ENCODE measurements at regions not wholly inside any gene's neighbourhood (a gene's known extent, or its start where the extent isn't known, plus 50 kb on each side); places are given as distances from the start of the nearest gene placed in this dataset.
A peak's percentile ranks its signal among the peaks of the same experiment; 100 is the strongest.

DNA sequence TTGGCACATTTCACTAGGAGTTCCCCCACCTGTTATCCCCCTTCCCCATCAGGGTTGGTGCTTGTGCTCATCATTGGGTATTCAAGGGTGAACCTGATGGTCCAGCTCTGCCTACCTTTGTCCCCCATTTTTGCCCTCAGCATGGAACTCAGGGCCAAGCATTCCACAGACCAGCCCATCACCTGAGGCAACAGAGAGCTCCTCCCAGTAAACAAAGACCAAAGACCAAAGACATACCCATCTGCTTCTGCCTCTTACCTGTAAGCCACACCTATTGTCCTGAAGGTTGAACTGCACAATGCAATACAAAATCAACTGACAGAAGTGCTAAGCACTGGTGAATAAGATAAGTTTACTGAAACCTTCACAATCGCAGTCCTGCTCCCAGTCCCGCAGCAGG lies 237.5 kb downstream of the PAPSS1 start:
- Histone ChIP-seq H3K27me3 (no peaks in the 10 kb centered on the region), H3K4me3 (no peak overlapping the region), H3K9me3 (ENCODE audit: low read depth) (no peaks in the 10 kb centered on the region), H3K36me3 (no peaks in the 10 kb centered on the region), H3K27ac (no peak overlapping the region), H3K4me1 (ENCODE audit: low read depth) (no peaks in the 10 kb centered on the region)
- no peak for DNase-seq (ENCODE audit: low read depth in 1 of 2, low spot score in 1 of 2)
- TF ChIP-seq, protein P1, sequence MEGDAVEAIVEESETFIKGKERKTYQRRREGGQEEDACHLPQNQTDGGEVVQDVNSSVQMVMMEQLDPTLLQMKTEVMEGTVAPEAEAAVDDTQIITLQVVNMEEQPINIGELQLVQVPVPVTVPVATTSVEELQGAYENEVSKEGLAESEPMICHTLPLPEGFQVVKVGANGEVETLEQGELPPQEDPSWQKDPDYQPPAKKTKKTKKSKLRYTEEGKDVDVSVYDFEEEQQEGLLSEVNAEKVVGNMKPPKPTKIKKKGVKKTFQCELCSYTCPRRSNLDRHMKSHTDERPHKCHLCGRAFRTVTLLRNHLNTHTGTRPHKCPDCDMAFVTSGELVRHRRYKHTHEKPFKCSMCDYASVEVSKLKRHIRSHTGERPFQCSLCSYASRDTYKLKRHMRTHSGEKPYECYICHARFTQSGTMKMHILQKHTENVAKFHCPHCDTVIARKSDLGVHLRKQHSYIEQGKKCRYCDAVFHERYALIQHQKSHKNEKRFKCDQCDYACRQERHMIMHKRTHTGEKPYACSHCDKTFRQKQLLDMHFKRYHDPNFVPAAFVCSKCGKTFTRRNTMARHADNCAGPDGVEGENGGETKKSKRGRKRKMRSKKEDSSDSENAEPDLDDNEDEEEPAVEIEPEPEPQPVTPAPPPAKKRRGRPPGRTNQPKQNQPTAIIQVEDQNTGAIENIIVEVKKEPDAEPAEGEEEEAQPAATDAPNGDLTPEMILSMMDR (IDR thresholded peaks at IDR 0.05; ENCODE audit: low read depth, low read length) = no peak

DNA sequence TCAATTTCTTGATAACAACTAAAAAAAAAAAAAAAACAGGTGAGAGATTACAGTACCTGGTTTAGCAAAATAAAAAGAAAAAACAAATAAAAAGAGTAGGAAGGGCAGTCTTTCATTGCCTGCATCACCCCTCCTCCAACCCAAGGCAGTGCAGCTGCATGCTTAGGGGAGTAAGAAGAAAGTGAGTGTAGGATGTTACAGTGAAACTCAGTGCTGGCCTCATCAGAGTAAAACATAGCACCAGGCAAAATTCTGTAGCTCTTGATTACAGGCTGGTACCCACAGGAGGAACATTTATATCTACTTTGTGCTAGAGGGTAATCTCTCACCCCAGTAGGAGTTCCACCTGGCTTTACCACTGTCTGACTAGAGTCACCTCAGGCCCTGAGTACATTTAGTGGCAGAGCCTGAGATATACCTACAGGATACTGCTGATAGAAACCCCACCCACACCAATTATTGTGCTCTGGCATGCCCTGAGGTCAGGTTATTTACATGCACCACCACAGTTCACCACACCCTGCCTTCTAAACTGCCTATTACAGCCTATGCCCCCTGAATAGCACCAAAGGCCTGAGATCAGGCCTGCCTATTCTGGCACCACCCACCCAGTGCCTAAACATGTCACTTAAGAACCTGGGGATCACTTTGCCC lies 241.6 kb downstream of the PAPSS1 start:
- no peak overlapping the region for H3K4me3 ChIP-seq
- DNase-seq (ENCODE audit: low read depth in 1 of 2, low spot score in 1 of 2) = no peak

DNA sequence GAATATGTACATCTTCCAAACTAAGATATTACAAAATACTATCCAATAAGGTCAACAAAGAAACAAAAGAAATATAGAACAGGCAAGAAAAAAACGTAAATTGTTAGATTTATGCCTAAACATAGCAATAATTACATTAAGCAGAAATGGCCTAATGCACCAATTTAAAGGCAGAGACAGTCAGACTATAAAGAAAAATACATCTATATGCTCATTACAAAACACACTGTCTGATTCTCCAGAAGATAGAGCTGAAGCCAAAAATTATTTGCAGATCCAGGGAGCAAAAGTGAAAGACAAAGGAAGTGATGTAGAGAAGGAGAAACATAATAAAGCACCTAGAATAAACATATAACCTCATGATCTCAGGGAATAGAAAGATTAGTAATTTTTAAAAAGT lies 246.9 kb downstream of the PAPSS1 start:
- no peaks in the 10 kb centered on the region for H3K27me3 ChIP-seq
- no peaks in the 10 kb centered on the region for H3K36me3 ChIP-seq
- H3K9me3 ChIP-seq (ENCODE audit: low read depth) = no peaks in the 10 kb centered on the region
- no peak overlapping the region for H3K27ac ChIP-seq
- TF ChIP-seq, protein P1 (IDR thresholded peaks at IDR 0.05; ENCODE audit: low read depth, low read length) = no peak
- H3K4me3 ChIP-seq = no peak overlapping the region
- no peaks in the 10 kb centered on the region for H3K4me1 ChIP-seq (ENCODE audit: low read depth)
- DNase-seq (ENCODE audit: low read depth in 1 of 2, low spot score in 1 of 2) = no peak

More for the DNA sequence above, 241.6 kb downstream of the PAPSS1 start:
- TF ChIP-seq, protein P1 (IDR thresholded peaks at IDR 0.05; ENCODE audit: low read depth, low read length) = no peak
- no peak overlapping the region for H3K27ac ChIP-seq
- H3K36me3 ChIP-seq = no peaks in the 10 kb centered on the region
- H3K9me3 ChIP-seq (ENCODE audit: low read depth) = no peaks in the 10 kb centered on the region
- no peaks in the 10 kb centered on the region for H3K4me1 ChIP-seq (ENCODE audit: low read depth)
- H3K27me3 ChIP-seq = no peaks in the 10 kb centered on the region

DNA sequence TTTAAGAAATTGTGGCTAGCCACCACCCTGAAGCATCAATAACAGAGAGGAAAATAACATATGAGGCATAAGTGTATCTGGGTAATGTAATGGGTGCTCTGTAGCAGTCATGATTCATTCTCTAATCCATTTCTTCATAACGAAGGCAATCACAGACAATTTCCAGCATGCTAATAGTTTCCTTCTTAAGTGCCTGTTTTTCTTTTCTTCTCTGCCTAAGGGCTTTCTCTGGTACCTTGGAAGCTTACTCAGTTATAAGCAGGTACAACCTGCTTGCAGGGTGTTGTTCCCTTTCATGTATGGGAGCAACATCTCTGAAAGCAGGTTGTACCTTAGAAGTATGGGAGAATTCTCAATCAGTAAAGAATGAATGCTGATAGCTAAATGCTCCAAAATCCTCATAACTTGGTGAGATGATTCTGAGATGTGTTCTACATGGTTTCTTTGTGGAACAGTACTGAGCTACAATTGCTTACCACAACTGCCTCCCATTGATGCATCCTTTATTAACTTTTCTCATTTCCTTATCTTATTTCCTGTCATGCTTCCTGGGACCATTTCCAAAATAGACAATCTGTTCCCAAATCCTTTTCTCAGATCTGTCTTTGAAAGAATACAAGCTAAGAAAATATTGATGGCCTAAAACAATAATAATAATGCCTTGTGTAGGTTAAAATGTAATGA lies 247.6 kb downstream of the PAPSS1 start:
- DNase-seq (ENCODE audit: low read depth in 1 of 2, low spot score in 1 of 2) = peak in 1 of 2 donors; percentile 6
- TF ChIP-seq, protein P1 (IDR thresholded peaks at IDR 0.05; ENCODE audit: low read depth, low read length) = no peak
- H3K4me3 ChIP-seq = no peak overlapping the region
- no peak overlapping the region for H3K27ac ChIP-seq
- no peaks in the 10 kb centered on the region for H3K36me3 ChIP-seq
- H3K27me3 ChIP-seq = no peaks in the 10 kb centered on the region
- no peaks in the 10 kb centered on the region for H3K9me3 ChIP-seq (ENCODE audit: low read depth)
- H3K4me1 ChIP-seq (ENCODE audit: low read depth) = no peaks in the 10 kb centered on the region

DNA sequence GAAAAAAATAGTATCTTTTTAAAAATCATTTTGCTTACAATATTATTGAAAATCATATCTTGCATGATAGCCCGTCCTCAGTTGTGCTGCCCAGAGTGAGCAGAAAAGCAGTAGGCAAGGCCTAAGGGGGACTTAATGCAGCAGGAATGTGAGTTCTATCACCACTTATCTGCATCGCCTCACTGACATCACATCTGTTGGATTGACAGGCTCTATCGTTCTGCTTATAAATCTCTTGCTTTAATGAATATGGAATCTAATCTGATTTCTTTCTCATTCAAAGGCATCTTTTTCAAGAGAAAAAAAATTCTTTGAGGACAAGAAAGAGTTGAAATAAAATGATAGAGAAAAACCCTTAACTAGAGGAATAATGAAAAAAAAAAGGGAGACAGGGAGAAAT lies 249.9 kb downstream of the PAPSS1 start:
- no peaks in the 10 kb centered on the region for H3K4me1 ChIP-seq (ENCODE audit: low read depth)
- DNase-seq (ENCODE audit: low read depth in 1 of 2, low spot score in 1 of 2) = no peak
- H3K4me3 ChIP-seq = no peak overlapping the region
- no peak overlapping the region for H3K27ac ChIP-seq
- H3K36me3 ChIP-seq = no peaks in the 10 kb centered on the region
- TF ChIP-seq, protein P1 (IDR thresholded peaks at IDR 0.05; ENCODE audit: low read depth, low read length) = no peak
- H3K9me3 ChIP-seq (ENCODE audit: low read depth) = no peaks in the 10 kb centered on the region
- H3K27me3 ChIP-seq = no peaks in the 10 kb centered on the region
